Retinal pigment epithelial cell (primary cell): ENCODE measurements at regions not wholly inside any gene's neighbourhood (a gene's known extent, or its start where the extent isn't known, plus 50 kb on each side); places are given as distances from the start of the nearest gene placed in this dataset.

Source experiments
- DNase-seq: peaks from one replicate; pipeline ENCODE4 v3.0.0-alpha.2; 2010; ENCODE audit warnings: low read depth
- H3K4me3 ChIP-seq: 2 replicates; pipeline ENCODE4 v1.5.1; 2011; ENCODE audit warnings: mild to moderate bottlenecking, low read length, control low read depth, moderate library complexity
- TF ChIP-seq, protein P1 (sequence below): conservative IDR thresholded peaks from 2 replicates; pipeline ENCODE4 v1.5.1; 2011; ENCODE audit warnings: low read depth, low read length, control low read depth, inconsistent platforms

DNA sequence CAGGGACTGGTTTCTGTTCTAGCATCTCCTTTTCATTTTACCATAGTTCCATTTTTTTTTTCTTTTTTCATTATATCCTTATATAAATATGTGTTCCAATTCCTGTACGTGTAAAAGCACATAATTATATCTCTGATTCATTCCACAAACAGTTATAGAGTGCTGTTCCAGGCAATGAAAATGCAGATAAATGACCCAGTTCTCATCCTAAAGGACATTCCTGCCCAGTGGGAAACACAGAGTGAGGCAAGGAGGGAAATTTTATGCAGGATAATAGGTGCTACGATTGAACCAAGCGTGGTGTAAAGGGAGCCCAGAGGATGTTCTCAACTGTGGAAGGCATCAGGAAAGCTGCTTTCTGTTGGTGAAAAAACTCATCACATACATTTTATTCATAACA is 408.1 kb downstream of the GATA3 start:
- H3K4me3 ChIP-seq, result no peak overlapping the region
- TF ChIP-seq, protein P1, sequence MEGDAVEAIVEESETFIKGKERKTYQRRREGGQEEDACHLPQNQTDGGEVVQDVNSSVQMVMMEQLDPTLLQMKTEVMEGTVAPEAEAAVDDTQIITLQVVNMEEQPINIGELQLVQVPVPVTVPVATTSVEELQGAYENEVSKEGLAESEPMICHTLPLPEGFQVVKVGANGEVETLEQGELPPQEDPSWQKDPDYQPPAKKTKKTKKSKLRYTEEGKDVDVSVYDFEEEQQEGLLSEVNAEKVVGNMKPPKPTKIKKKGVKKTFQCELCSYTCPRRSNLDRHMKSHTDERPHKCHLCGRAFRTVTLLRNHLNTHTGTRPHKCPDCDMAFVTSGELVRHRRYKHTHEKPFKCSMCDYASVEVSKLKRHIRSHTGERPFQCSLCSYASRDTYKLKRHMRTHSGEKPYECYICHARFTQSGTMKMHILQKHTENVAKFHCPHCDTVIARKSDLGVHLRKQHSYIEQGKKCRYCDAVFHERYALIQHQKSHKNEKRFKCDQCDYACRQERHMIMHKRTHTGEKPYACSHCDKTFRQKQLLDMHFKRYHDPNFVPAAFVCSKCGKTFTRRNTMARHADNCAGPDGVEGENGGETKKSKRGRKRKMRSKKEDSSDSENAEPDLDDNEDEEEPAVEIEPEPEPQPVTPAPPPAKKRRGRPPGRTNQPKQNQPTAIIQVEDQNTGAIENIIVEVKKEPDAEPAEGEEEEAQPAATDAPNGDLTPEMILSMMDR, result no peak
- DNase-seq, result no peak

DNA sequence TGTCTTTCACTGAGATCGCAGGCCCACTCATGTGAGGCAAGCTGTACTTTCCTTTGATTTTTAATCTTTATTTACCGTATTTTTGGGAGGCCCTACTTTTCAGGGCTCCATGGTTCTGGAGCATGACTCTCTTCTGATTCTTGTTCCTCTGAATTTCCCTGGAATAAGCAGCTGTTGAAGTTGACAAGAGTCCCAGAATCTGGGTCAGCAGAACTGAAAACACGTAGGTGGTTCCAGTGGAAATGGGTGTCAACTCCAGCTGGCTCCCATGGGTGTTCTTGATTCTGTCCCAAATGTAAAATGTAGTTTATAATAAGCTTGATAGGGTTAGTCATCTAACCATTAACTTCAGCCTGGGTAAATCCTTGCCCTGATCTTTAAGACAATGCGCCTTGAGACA is 409.4 kb downstream of the GATA3 start:
- H3K4me3 ChIP-seq, result no peak overlapping the region
- TF ChIP-seq, protein P1, result no peak
- DNase-seq, result no peak

DNA sequence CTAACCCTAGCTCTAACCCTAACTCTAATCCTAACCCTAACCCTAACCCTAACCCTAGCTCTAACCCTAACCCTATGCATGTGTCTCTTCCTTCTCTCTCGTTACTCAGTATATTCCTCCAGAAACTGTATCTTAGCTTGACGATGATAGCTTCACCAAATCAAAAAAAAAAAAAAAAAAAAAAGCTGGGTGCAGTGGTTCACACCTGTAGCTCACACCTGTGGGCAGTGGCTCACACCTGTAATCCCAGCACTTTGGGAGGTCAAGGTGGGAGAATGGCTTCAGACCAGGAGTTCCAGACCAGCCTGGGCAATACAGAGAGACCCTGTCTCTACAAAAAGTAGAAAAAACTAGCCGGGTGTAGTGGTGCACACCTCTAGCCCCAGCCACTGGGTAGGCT is 414.0 kb downstream of the GATA3 start:
- TF ChIP-seq, protein P1, result no peak
- no peak for DNase-seq
- no peak overlapping the region for H3K4me3 ChIP-seq

DNA sequence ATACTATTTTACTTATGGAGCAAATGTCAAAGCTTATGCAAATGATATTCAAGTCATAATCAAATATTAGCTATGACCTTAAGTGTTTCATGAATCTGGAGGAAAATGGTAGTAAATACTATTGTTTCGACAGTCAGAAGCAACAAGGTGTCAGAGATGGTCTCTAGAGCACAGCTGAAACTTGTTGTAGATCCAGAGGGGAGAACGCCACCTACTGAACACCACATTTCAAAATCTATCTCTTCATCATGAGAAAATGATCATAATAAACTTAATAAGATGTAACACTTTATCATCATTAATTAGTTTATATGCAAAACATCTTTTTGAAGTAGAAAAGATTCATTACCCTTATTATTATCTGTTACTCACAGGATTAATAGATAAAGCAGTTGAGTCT is 418.7 kb downstream of the GATA3 start:
- DNase-seq, result no peak
- TF ChIP-seq, protein P1, result no peak

DNA sequence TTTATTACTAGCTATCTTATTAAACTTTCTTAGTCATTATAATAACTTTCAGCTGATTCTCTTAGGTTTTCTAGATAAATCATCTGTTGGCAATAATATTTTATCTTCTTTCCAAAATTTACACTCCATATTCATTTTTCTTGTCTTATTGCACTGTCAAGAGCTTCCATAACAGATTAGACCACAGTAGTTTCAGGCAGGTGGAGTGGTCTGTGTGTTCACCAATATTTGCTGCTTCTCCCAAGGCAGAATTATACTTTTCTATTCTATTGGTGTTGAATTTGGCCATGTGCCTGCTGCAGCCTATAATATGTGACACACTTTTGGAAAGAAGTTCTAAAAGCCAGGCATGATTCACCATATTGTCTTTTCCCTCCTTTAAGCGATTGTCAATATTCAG is 422.8 kb downstream of the GATA3 start:
- no peak overlapping the region for H3K4me3 ChIP-seq
- TF ChIP-seq, protein P1, result no peak
- DNase-seq, result no peak

More for the DNA sequence above, 418.7 kb downstream of the GATA3 start:
- H3K4me3 ChIP-seq, result no peak overlapping the region

DNA sequence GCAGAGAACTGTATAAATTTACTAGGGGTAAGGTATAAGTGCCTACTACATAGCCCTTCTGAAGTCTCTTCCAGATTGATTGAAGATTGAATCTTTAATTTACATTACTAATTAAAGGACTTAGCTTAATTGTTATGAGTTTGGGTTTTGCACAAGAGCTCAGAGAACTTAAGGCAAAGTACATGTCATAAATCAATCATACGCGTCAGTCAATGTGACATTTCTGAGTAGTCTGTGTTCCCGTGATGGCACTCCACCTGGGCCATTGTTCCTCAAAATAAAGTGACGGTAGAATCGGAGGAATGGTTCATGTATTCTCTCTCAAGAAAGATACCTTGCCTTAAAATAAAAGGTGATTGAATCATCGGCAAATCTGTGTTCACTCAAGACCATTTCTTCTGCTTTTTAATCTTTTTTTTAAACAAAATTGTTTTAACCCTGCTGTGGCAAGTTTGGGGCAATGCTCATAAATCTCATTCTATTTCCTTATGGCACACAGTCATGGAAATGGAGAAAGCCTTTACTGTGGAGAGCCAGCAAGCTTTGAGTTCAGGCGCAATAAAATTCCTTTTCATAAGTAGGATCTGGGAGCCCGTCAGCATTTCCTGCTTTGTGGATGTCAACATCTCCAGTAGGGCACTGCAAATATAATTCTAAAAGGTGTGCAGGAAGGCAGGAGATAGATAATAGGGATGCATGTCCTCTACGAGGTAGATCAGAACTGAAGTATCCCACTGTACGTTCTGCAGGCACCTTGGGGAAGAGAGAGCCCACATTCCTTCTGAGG is 427.4 kb downstream of the GATA3 start:
- H3K4me3 ChIP-seq, result no peak overlapping the region
- no peak for DNase-seq
- TF ChIP-seq, protein P1, result no peak

DNA sequence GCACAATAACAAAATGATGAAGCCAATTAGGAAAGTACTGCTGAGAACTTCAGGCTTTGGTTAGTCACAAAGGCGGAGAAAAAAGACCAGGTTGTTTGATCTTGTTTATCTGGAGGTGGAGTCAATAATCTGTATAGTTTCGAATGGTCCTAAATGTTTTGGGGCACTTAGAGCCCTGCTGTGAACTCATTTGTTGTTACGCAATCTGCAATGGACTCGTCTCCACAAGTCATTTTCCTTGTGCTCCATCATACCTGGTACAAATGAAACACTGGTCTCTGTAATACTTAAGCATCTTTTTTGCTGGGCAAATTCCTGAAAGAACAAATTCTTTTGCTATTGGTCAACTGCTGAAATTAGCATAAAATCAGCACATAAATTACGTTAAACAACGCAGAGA is 430.5 kb downstream of the GATA3 start:
- TF ChIP-seq, protein P1, result no peak
- DNase-seq, result no peak
- H3K4me3 ChIP-seq, result no peak overlapping the region
